Endothelial cell of umbilical vein (primary cell): ENCODE measurements at regions not wholly inside any gene's neighbourhood (a gene's known extent, or its start where the extent isn't known, plus 50 kb on each side); places are given as distances from the start of the nearest gene placed in this dataset.

ENCODE experiments used
- BruUV-seq: library from RNA; stranded (reverse); fragments of 400-500 nt; replicated peaks from 2 replicates; lab custom pipeline; 2021; lab: Mats Ljungman, UMichigan
- CTCF ChIA-PET: fragments of 300-600, 350-600 bp; sonication (Branson Sonifier 250); formaldehyde crosslinking; loops from one replicate; lab custom pipeline; 2021; ENCODE audit warnings: antibody characterized with exemption, inconsistent platforms; lab: Charles Lee
- POLR2A ChIA-PET: fragments of 300-600, 350-600 bp; sonication (Branson Sonifier 250); formaldehyde crosslinking; loops from one replicate; lab custom pipeline; 2021; ENCODE audit warnings: antibody characterized with exemption, inconsistent platforms; lab: Charles Lee
- DNase-seq: peaks from one replicate; pipeline ENCODE4 v3.0.0-alpha.2; 2011; ENCODE audit warnings: low read depth, low spot score
- FAIRE-seq: peaks from 2 replicates; lab custom pipeline; 2011; peaks lifted over from hg19 to GRCh38; lab: Jason Lieb, UNC
- H2AFZ ChIP-seq: 2 replicates; pipeline ENCODE4 v1.6.0; 2012; ENCODE audit warnings: low read depth, low read length, control low read depth, inconsistent platforms
- H3K27ac ChIP-seq: 2 replicates; pipeline ENCODE4 v1.5.1; 2011; ENCODE audit warnings: low read depth, mild to moderate bottlenecking, control low read depth, low read length, moderate library complexity; ENCODE audit not compliant: insufficient read depth
- H3K27me3 ChIP-seq, 2 experiments: 2 replicates each; pipeline versions ENCODE4 v1.6.0 to v1.6.1; 2011; ENCODE audit warnings: low read length in 2 of 2, mixed read lengths in 1 of 2; ENCODE audit not compliant: control insufficient read depth in 2 of 2, insufficient read depth in 2 of 2
- H3K36me3 ChIP-seq, 2 experiments: 2 replicates in 1 of 2; 3 replicates in 1 of 2; pipeline ENCODE4 v1.5.1; 2011; ENCODE audit warnings: low read length in 2 of 2, mild to moderate bottlenecking in 1 of 2, moderate library complexity in 1 of 2; ENCODE audit not compliant: control insufficient read depth in 2 of 2, insufficient read depth in 2 of 2; ENCODE audit errors: extremely low read depth in 1 of 2
- H3K4me1 ChIP-seq: 3 replicates; pipeline ENCODE4 v1.5.1; 2011; ENCODE audit warnings: mild to moderate bottlenecking, low read length; ENCODE audit not compliant: control insufficient read depth, insufficient read depth; ENCODE audit errors: extremely low read depth
- H3K4me2 ChIP-seq: 2 replicates; pipeline ENCODE4 v1.6.1; 2011; ENCODE audit warnings: low read length, control low read depth, mixed read lengths; ENCODE audit not compliant: insufficient read depth
- H3K4me3 ChIP-seq, 3 experiments: fragments of 200-600 bp in 1 of 3; sonication (generic), shearing (Covaris generic) in 1 of 3; replicated peaks in 1 of 3; 2 replicates each; pipeline ENCODE4 v1.5.1; 2011 to 2016; ENCODE audit warnings: control low read depth in 3 of 3, low read length in 3 of 3, mild to moderate bottlenecking in 2 of 3, inconsistent platforms in 1 of 3, low read depth in 1 of 3, moderate library complexity in 1 of 3; ENCODE audit not compliant: insufficient read depth in 1 of 3
- H3K79me2 ChIP-seq: 2 replicates; pipeline ENCODE4 v1.6.0; 2012; ENCODE audit warnings: low read length, inconsistent platforms; ENCODE audit not compliant: control insufficient read depth, insufficient read depth
- H3K9ac ChIP-seq: replicated peaks from 2 replicates; pipeline ENCODE3; 2011; ENCODE audit warnings: low read length, control low read depth; ENCODE audit not compliant: insufficient read depth; ENCODE audit errors: extremely low read depth
- H3K9me1 ChIP-seq: replicated peaks from 3 replicates; pipeline ENCODE4 v1.6.0; 2011; ENCODE audit warnings: mild to moderate bottlenecking, low read length; ENCODE audit not compliant: control insufficient read depth, insufficient read depth; ENCODE audit errors: extremely low read depth
- H3K9me3 ChIP-seq: replicated peaks from 2 replicates; pipeline ENCODE4 v1.5.1; 2012; ENCODE audit warnings: low read length, inconsistent platforms; ENCODE audit not compliant: control insufficient read depth, insufficient read depth
- H4K20me1 ChIP-seq: replicated peaks from 2 replicates; pipeline ENCODE3; 2011; ENCODE audit warnings: mild to moderate bottlenecking, low read length; ENCODE audit not compliant: control insufficient read depth, insufficient read depth; ENCODE audit errors: extremely low read depth
- EZH2 ChIP-seq: IDR thresholded peaks from 2 replicates; pipeline ENCODE4 v1.6.1; 2012; ENCODE audit warnings: borderline replicate concordance, low read depth, mild to moderate bottlenecking, moderate library complexity, low read length, inconsistent platforms; ENCODE audit not compliant: severe bottlenecking
- FOS ChIP-seq: IDR thresholded peaks from 2 replicates; pipeline ENCODE4 v1.6.1; 2011; ENCODE audit warnings: mild to moderate bottlenecking, low read length, moderate library complexity, borderline replicate concordance; ENCODE audit not compliant: insufficient read depth
- GATA2 ChIP-seq: IDR thresholded peaks from 2 replicates; pipeline ENCODE4 v1.7.0; 2011; ENCODE audit warnings: low read depth, mild to moderate bottlenecking, moderate library complexity, mixed read lengths, low read length; ENCODE audit not compliant: insufficient read length, insufficient read depth
- JUN ChIP-seq: IDR thresholded peaks from 2 replicates; pipeline ENCODE4 v1.6.1; 2011; ENCODE audit warnings: borderline replicate concordance, low read depth; ENCODE audit not compliant: insufficient read length, insufficient read depth
- MYC ChIP-seq: IDR thresholded peaks from one replicate; pipeline ENCODE4 v1.6.1; 2011; ENCODE audit warnings: mild to moderate bottlenecking, low read depth, low read length
- POLR2A ChIP-seq: IDR thresholded peaks from 2 replicates; pipeline ENCODE4 v1.6.1; 2012; ENCODE audit warnings: low read depth, mild to moderate bottlenecking, control low read depth, low read length
- POLR2AphosphoS5 ChIP-seq: IDR thresholded peaks from 2 replicates; pipeline ENCODE4 v1.6.1; 2012; ENCODE audit warnings: low read depth, mild to moderate bottlenecking, control low read depth, low read length, moderate library complexity; ENCODE audit not compliant: insufficient read depth
- dilution Hi-C: fragments of 300-500 bp; cut with MboI; formaldehyde crosslinking; loops from one replicate; pipeline ENCODE4 v1.15.0; 2019; ENCODE audit warnings: low sequenced_read_pairs; ENCODE audit not compliant: extremely low pct_ligation_motif_present
- intact Hi-C: fragments of 100-400 bp; cut with micrococcal nuclease; formaldehyde crosslinking; loops from one replicate; pipeline ENCODE4 v1.10.0; 2022
- TF ChIP-seq, protein P1 (sequence below): IDR thresholded peaks from 2 replicates; pipeline ENCODE4 v1.6.1; 2011; ENCODE audit not compliant: insufficient read depth, insufficient read length
- TF ChIP-seq, protein P2 (sequence below), 2 donors: IDR thresholded peaks; 1 replicate in 1 of 2; 2 replicates in 1 of 2; pipeline ENCODE4 v1.5.1; 2011; ENCODE audit warnings: low read length in 2 of 2, mild to moderate bottlenecking in 2 of 2, moderate library complexity in 2 of 2, control low read depth in 1 of 2, inconsistent platforms in 1 of 2, low read depth in 1 of 2; ENCODE audit not compliant: insufficient read depth in 1 of 2; ENCODE audit errors: extremely low read depth in 1 of 2

DNA sequence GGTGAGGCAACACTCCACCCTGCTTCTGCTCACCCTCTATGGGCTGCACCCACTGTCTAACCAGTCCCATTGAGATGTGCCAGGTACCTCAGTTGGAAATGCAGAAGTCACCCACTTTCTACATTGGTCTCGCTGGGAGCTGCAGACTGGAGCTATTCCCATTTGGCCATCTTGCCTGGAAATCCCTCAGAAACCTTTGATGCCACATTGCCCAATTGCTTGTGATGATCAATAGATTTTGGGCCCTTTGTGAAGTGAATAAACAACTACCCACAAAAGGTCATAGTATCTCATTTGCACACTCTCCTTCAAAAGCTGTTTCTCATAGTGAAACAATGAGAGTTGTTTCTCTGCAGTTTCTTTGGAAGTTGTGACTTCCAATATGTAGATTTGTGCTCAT is 742.9 kb downstream of the INHBA start:
- Histone ChIP-seq H4K20me1 (no peaks in the 10 kb centered on the region), H3K9ac (no peak overlapping the region), H3K79me2 (no peaks in the 10 kb centered on the region), H3K36me3 (no peaks in the 10 kb centered on the region), H3K4me1 (no peaks in the 10 kb centered on the region), H3K27ac (no peak overlapping the region), H2AFZ (no peak overlapping the region), H3K27me3 (no peaks in the 10 kb centered on the region), H3K9me1 (no peaks in the 10 kb centered on the region), H3K4me2 (no peak overlapping the region), H3K4me3 (no peak overlapping the region), H3K9me3 (no peaks in the 10 kb centered on the region)
- dilution Hi-C loops = no loop called here
- BruUV-seq = no TSS peak
- ChIA-PET CTCF (no interaction called here), POLR2A (no interaction called here)
- intact Hi-C loops = no loop called here
- FAIRE-seq = no peak
- no peak for TF ChIP-seq GATA2
- no peak for TF ChIP-seq EZH2
- no peak for TF ChIP-seq POLR2AphosphoS5
- no peak for TF ChIP-seq POLR2A
- TF ChIP-seq, protein P1, sequence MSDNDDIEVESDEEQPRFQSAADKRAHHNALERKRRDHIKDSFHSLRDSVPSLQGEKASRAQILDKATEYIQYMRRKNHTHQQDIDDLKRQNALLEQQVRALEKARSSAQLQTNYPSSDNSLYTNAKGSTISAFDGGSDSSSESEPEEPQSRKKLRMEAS = no peak
- no peak for TF ChIP-seq MYC
- no peak for TF ChIP-seq FOS
- no peak for TF ChIP-seq JUN
- TF ChIP-seq, protein P2, sequence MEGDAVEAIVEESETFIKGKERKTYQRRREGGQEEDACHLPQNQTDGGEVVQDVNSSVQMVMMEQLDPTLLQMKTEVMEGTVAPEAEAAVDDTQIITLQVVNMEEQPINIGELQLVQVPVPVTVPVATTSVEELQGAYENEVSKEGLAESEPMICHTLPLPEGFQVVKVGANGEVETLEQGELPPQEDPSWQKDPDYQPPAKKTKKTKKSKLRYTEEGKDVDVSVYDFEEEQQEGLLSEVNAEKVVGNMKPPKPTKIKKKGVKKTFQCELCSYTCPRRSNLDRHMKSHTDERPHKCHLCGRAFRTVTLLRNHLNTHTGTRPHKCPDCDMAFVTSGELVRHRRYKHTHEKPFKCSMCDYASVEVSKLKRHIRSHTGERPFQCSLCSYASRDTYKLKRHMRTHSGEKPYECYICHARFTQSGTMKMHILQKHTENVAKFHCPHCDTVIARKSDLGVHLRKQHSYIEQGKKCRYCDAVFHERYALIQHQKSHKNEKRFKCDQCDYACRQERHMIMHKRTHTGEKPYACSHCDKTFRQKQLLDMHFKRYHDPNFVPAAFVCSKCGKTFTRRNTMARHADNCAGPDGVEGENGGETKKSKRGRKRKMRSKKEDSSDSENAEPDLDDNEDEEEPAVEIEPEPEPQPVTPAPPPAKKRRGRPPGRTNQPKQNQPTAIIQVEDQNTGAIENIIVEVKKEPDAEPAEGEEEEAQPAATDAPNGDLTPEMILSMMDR (IDR thresholded peaks at IDR 0.05; ENCODE audit: extremely low read depth in 1 of 2, insufficient read depth in 1 of 2, low read depth in 1 of 2, low read length in 2 of 2) = no peak
- no peak for DNase-seq
